ENCODE measurements at regions not wholly inside any gene's neighbourhood (a gene's known extent, or its start where the extent isn't known, plus 50 kb on each side); places are given as distances from the start of the nearest gene placed in this dataset.

DNA sequence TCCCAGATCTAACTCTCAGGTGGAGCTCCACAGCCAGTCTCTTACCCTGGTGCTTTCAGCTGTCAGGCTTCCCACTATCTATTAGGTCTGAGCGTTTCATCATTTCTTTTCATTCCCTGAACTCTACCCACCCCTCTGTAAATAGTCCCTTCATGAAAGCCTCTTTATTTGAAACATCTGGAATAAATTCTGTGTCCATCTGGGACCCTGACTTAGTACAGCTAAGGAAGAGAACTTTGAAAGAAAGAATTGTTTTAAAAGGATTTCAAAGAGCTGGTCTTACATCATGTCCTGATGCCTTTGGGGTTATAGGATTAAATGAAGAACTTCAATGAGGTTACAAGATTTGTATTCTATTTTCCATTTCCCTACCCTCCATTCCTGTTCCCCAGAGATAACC is 388.5 kb upstream of the CA10 start:
- no peaks in the 10 kb centered on the region for H3K4me1 Mint-ChIP-seq (ENCODE audit: low read depth)

DNA sequence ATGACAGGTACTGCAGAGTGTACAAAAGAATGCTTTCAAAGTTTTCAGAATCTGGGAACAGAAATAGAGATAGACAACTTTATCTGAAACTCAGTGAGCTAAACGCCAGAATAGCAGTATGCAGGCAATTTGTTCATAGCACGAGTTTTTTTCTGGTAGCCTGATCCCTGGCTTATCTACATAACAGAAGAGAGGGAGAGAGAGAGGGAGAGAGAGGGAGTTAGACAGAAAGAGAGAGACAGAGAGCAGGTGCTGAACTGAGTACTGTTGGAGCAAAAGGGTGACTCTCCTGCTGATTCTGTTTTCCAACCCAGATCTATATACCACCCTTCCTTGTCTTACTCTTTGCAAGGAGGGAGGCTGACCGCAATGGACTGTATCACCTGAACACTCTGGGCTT is 388.0 kb upstream of the CA10 start:
- Mint-ChIP-seq H3K27me3 (ENCODE audit: insufficient read depth) (no peaks in the 10 kb centered on the region), H3K4me3 (no peak overlapping the region), H3K36me3 (ENCODE audit: low read depth) (0 out of 2 replicates have a peak, but pooled peaks cover 4% of the 10 kb centered on the region), H3K4me1 (ENCODE audit: low read depth) (no peaks in the 10 kb centered on the region), H3K27ac (no peak overlapping the region), H3K9me3 (peaks cover 20% of the 10 kb centered on the region)
- DNase-seq: no peak
- TF ChIP-seq, protein P1, sequence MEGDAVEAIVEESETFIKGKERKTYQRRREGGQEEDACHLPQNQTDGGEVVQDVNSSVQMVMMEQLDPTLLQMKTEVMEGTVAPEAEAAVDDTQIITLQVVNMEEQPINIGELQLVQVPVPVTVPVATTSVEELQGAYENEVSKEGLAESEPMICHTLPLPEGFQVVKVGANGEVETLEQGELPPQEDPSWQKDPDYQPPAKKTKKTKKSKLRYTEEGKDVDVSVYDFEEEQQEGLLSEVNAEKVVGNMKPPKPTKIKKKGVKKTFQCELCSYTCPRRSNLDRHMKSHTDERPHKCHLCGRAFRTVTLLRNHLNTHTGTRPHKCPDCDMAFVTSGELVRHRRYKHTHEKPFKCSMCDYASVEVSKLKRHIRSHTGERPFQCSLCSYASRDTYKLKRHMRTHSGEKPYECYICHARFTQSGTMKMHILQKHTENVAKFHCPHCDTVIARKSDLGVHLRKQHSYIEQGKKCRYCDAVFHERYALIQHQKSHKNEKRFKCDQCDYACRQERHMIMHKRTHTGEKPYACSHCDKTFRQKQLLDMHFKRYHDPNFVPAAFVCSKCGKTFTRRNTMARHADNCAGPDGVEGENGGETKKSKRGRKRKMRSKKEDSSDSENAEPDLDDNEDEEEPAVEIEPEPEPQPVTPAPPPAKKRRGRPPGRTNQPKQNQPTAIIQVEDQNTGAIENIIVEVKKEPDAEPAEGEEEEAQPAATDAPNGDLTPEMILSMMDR (IDR thresholded peaks at IDR 0.05): no peak

More for the DNA sequence above, 388.5 kb upstream of the CA10 start:
- no peak for DNase-seq
- TF ChIP-seq, protein P1 (IDR thresholded peaks at IDR 0.05): no peak
- Mint-ChIP-seq H3K27ac (no peak overlapping the region), H3K36me3 (ENCODE audit: low read depth) (0 out of 2 replicates have a peak, but pooled peaks cover 4% of the 10 kb centered on the region), H3K9me3 (peaks cover 19% of the 10 kb centered on the region), H3K27me3 (ENCODE audit: insufficient read depth) (no peaks in the 10 kb centered on the region), H3K4me3 (no peak overlapping the region)

DNA sequence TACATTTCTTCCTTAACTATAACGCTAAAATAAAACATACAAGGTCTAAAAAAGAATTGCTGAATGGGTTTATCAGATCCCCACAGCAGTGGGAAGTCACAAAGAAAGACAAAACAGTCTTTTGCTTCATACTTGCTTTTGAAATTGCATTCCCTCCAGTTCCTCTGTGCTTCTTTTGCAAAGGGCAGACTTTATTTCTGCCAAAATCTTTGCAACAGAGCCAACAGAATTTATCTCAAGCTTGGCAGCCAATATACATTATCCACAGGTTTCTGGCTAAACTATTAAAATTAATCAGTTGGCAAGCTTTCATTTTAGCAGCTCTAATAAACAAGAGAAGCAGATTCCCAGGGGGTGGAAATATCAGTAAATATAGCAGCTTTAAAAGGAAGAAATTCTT is 378.9 kb upstream of the CA10 start:
- H3K9me3 Mint-ChIP-seq: peaks cover 31% of the 10 kb centered on the region
- no peaks in the 10 kb centered on the region for H3K36me3 Mint-ChIP-seq (ENCODE audit: low read depth)
- H3K4me1 Mint-ChIP-seq (ENCODE audit: low read depth): no peaks in the 10 kb centered on the region
- DNase-seq: no peak
- no peak overlapping the region for H3K4me3 Mint-ChIP-seq
- TF ChIP-seq, protein P1 (IDR thresholded peaks at IDR 0.05): no peak
- H3K27me3 Mint-ChIP-seq (ENCODE audit: insufficient read depth): 0 out of 2 replicates have a peak, but pooled peaks cover 1% of the 10 kb centered on the region
- no peak overlapping the region for H3K27ac Mint-ChIP-seq

DNA sequence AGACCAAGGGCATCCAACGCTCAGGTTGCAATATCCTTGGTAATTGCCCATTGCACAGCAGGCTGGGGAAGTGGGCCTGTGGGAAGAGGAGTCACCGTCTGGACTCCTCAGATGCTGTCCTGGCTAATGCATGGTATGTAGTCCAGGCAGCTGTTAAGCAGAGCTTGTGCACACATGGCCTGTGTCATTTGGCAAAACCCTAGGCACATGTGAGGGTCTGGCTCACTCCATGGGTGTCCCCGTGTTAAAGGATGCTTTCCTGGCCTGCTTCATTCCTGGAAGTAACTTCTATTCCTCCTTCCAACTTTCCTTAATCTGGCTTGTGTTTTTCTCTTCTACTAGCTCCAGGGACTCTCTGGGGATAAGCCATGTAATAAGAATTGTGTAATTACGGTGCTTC is 378.0 kb upstream of the CA10 start:
- Mint-ChIP-seq H3K4me1 (ENCODE audit: low read depth) (no peaks in the 10 kb centered on the region), H3K9me3 (peaks cover 28% of the 10 kb centered on the region), H3K36me3 (ENCODE audit: low read depth) (no peaks in the 10 kb centered on the region), H3K27me3 (ENCODE audit: insufficient read depth) (0 out of 2 replicates have a peak, but pooled peaks cover 1% of the 10 kb centered on the region), H3K4me3 (no peak overlapping the region), H3K27ac (no peak overlapping the region)
- TF ChIP-seq, protein P1 (IDR thresholded peaks at IDR 0.05): no peak
- DNase-seq: no peak

DNA sequence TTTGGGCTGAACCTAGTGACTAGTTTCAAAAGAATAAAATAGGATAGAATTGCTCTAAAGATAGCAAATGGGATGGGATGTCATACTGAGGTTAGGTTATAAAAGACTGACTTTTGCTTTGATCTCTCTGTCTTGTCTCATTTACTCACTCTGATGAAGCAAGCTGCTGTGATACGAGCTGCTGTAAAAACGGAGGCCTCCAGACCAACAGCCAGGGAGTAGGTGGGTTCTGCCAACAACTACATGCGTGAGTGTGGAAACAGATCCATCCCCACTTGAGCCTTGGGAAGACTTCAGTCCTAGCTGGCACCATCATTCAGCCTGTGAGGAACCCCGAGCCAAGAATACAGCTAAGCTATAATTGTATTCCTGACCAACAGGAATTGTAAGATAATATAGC is 373.9 kb upstream of the CA10 start:
- DNase-seq: no peak
- no peak overlapping the region for H3K4me3 Mint-ChIP-seq
- no peak overlapping the region for H3K27ac Mint-ChIP-seq
- peaks cover 20% of the 10 kb centered on the region for H3K9me3 Mint-ChIP-seq
- no peaks in the 10 kb centered on the region for H3K27me3 Mint-ChIP-seq (ENCODE audit: insufficient read depth)
- H3K36me3 Mint-ChIP-seq (ENCODE audit: low read depth): no peaks in the 10 kb centered on the region
- no peaks in the 10 kb centered on the region for H3K4me1 Mint-ChIP-seq (ENCODE audit: low read depth)
- TF ChIP-seq, protein P1 (IDR thresholded peaks at IDR 0.05): no peak
